IMR-90 (cell line): ENCODE measurements at regions not wholly inside any gene's neighbourhood (a gene's known extent, or its start where the extent isn't known, plus 50 kb on each side); places are given as distances from the start of the nearest gene placed in this dataset.

Source experiments
- ATAC-seq: fragments of 200-7000 bp; cut with Tn5 transposase; 2 replicates; pipeline ENCODE4 v1.9.1; 2020; ENCODE audit warnings: low read depth, mild to moderate bottlenecking, moderate library complexity
- BruUV-seq: library from RNA; stranded (reverse); fragments of 400-500 nt; replicated peaks from 2 replicates; lab custom pipeline; 2021; lab: Mats Ljungman, UMichigan
- CTCF ChIA-PET: fragments of 300-600 bp; formaldehyde crosslinking; extraction: SDS; loops from one replicate; lab custom pipeline; 2021; ENCODE audit warnings: antibody characterized with exemption; lab: Yijun Ruan, JAX
- POLR2A ChIA-PET: fragments of 300-600 bp; sonication (Branson Sonifier 250); formaldehyde crosslinking; loops from one replicate; lab custom pipeline; 2022; ENCODE audit warnings: antibody characterized with exemption; ENCODE audit not compliant: unreplicated experiment; lab: Charles Lee
- DNase-seq: peaks from one replicate; pipeline ENCODE4 v3.0.0; 2013
- H2AFZ ChIP-seq: replicated peaks from 2 replicates; pipeline ENCODE3; 2013; ENCODE audit warnings: low read length, mild to moderate bottlenecking; ENCODE audit not compliant: poor library complexity
- H2AK5ac ChIP-seq: 2 replicates; pipeline ENCODE4 v1.6.1; 2013; ENCODE audit warnings: low read depth, low read length, inconsistent platforms
- H2AK9ac ChIP-seq: replicated peaks from 2 replicates; pipeline ENCODE3; 2013; ENCODE audit warnings: mild to moderate bottlenecking, low read depth, low read length, moderate library complexity; ENCODE audit not compliant: poor library complexity
- H2BK120ac ChIP-seq: 2 replicates; pipeline ENCODE4 v1.6.1; 2013; ENCODE audit warnings: low read depth, low read length, inconsistent platforms
- H2BK15ac ChIP-seq: 3 replicates; pipeline ENCODE4 v1.6.1; 2013; ENCODE audit warnings: low read depth, low read length, inconsistent platforms
- H2BK20ac ChIP-seq: 2 replicates; pipeline ENCODE4 v1.6.1; 2013; ENCODE audit warnings: low read depth, mild to moderate bottlenecking, inconsistent platforms, low read length, moderate library complexity
- H2BK5ac ChIP-seq: 2 replicates; pipeline ENCODE4 v1.6.1; 2013; ENCODE audit warnings: mild to moderate bottlenecking, low read depth, low read length, inconsistent platforms; ENCODE audit not compliant: poor library complexity, severe bottlenecking
- H3K14ac ChIP-seq: replicated peaks from 2 replicates; pipeline ENCODE4 v1.6.1; 2013; ENCODE audit warnings: low read depth, low read length, inconsistent platforms
- H3K18ac ChIP-seq: 2 replicates; pipeline ENCODE4 v1.6.1; 2013; ENCODE audit warnings: low read depth, low read length, control low read depth
- H3K23ac ChIP-seq: 2 replicates; pipeline ENCODE4 v1.6.1; 2013; ENCODE audit warnings: low read depth, low read length, inconsistent platforms
- H3K27ac ChIP-seq: 2 replicates; pipeline ENCODE4 v1.5.1; 2013; ENCODE audit warnings: mild to moderate bottlenecking, control low read depth, low read length; ENCODE audit not compliant: insufficient read depth
- H3K27me3 ChIP-seq: 2 replicates; pipeline ENCODE4 v1.6.1; 2013; ENCODE audit warnings: low read length; ENCODE audit not compliant: control insufficient read depth, insufficient read depth
- H3K36me3 ChIP-seq: 2 replicates; pipeline ENCODE4 v1.6.1; 2013; ENCODE audit warnings: low read length, mixed read lengths; ENCODE audit not compliant: control insufficient read depth, insufficient read depth
- H3K4ac ChIP-seq: 2 replicates; pipeline ENCODE4 v1.6.1; 2013; ENCODE audit warnings: low read depth, low read length, inconsistent platforms
- H3K4me1 ChIP-seq: 2 replicates; pipeline ENCODE4 v1.6.1; 2013; ENCODE audit warnings: low read length, mixed read lengths; ENCODE audit not compliant: control insufficient read depth, insufficient read depth
- H3K4me2 ChIP-seq: 2 replicates; pipeline ENCODE4 v1.6.1; 2013; ENCODE audit warnings: low read depth, mild to moderate bottlenecking, control low read depth, low read length, moderate library complexity
- H3K4me3 ChIP-seq: 2 replicates; pipeline ENCODE4 v1.5.1; 2013; ENCODE audit warnings: low read depth, mild to moderate bottlenecking, control low read depth, low read length, moderate library complexity; ENCODE audit not compliant: insufficient read depth
- H3K56ac ChIP-seq: 2 replicates; pipeline ENCODE4 v1.6.1; 2013; ENCODE audit warnings: low read length, inconsistent platforms; ENCODE audit not compliant: insufficient read depth; ENCODE audit errors: extremely low read depth
- H3K79me1 ChIP-seq, 2 experiments: 2 replicates each; pipeline ENCODE4 v1.6.1; 2013; ENCODE audit warnings: low read length in 2 of 2, inconsistent platforms in 1 of 2, low read depth in 1 of 2
- H3K9ac ChIP-seq: 2 replicates; pipeline ENCODE4 v1.6.1; 2013; ENCODE audit warnings: low read depth, low read length, control low read depth
- H3K9me1 ChIP-seq: 2 replicates; pipeline ENCODE4 v1.6.1; 2013; ENCODE audit warnings: low read length, inconsistent platforms; ENCODE audit not compliant: insufficient read depth
- H3K9me3 ChIP-seq: 2 replicates; pipeline ENCODE4 v1.6.1; 2013; ENCODE audit warnings: low read length; ENCODE audit not compliant: control insufficient read depth, insufficient read depth
- H4K20me1 ChIP-seq: 2 replicates; pipeline ENCODE4 v1.6.1; 2013; ENCODE audit warnings: low read length, inconsistent platforms; ENCODE audit not compliant: insufficient read depth
- H4K5ac ChIP-seq: 2 replicates; pipeline ENCODE4 v1.6.1; 2013; ENCODE audit warnings: mild to moderate bottlenecking, low read depth, low read length, control low read depth
- H4K8ac ChIP-seq, 2 experiments: 2 replicates each; pipeline ENCODE4 v1.6.1; 2013; ENCODE audit warnings: low read depth in 2 of 2, low read length in 2 of 2, control low read depth in 1 of 2, inconsistent platforms in 1 of 2
- H4K91ac ChIP-seq: 2 replicates; pipeline ENCODE4 v1.6.1; 2013; ENCODE audit warnings: low read depth, low read length, inconsistent platforms; ENCODE audit not compliant: insufficient read depth
- BHLHE40 ChIP-seq: fragments of 150-350 bp; IDR thresholded peaks from 2 replicates; pipeline ENCODE4 v1.6.1; 2016; ENCODE audit warnings: mild to moderate bottlenecking, low read depth, low read length
- CEBPB ChIP-seq: IDR thresholded peaks from 2 replicates; pipeline ENCODE4 v1.6.1; 2012; ENCODE audit warnings: low read depth, low read length, improper control_type of control experiment
- CHD1 ChIP-seq: IDR thresholded peaks from 2 replicates; pipeline ENCODE4 v1.6.1; 2012; ENCODE audit warnings: low read depth, low read length, improper control_type of control experiment
- FOS ChIP-seq: fragments of 150-350 bp; IDR thresholded peaks from 2 replicates; pipeline ENCODE4 v1.6.1; 2016; ENCODE audit warnings: low read depth, low read length
- MAFK ChIP-seq: IDR thresholded peaks from 2 replicates; pipeline ENCODE4 v1.6.1; 2012; ENCODE audit warnings: low read depth, low read length, improper control_type of control experiment
- MAZ ChIP-seq: IDR thresholded peaks from 2 replicates; pipeline ENCODE4 v1.6.1; 2012; ENCODE audit warnings: low read depth, mild to moderate bottlenecking, low read length, improper control_type of control experiment, moderate library complexity, borderline replicate concordance
- MXI1 ChIP-seq: IDR thresholded peaks from 2 replicates; pipeline ENCODE4 v1.6.1; 2012; ENCODE audit warnings: low read depth, mild to moderate bottlenecking, low read length, moderate library complexity, borderline replicate concordance
- NFE2L2 ChIP-seq: fragments of 150-350 bp; IDR thresholded peaks from 2 replicates; pipeline ENCODE4 v1.6.1; 2016; ENCODE audit warnings: low read depth, mild to moderate bottlenecking, low read length
- POLR2A ChIP-seq: IDR thresholded peaks from 2 replicates; pipeline ENCODE4 v1.6.1; 2012; ENCODE audit warnings: mild to moderate bottlenecking, low read depth, low read length
- RAD21 ChIP-seq: IDR thresholded peaks from 2 replicates; pipeline ENCODE4 v1.6.1; 2012; ENCODE audit warnings: low read length, improper control_type of control experiment
- RCOR1 ChIP-seq: IDR thresholded peaks from 2 replicates; pipeline ENCODE4 v1.6.1; 2012; ENCODE audit warnings: mild to moderate bottlenecking, low read length, improper control_type of control experiment; ENCODE audit not compliant: insufficient replicate concordance
- RFX5 ChIP-seq: IDR thresholded peaks from 2 replicates; pipeline ENCODE4 v1.8.0; 2012; ENCODE audit warnings: low read depth, mild to moderate bottlenecking, low read length, moderate library complexity
- SMC3 ChIP-seq: fragments of 150-350 bp; IDR thresholded peaks from 2 replicates; pipeline ENCODE4 v1.6.1; 2016; ENCODE audit warnings: low read depth, mild to moderate bottlenecking, antibody characterized with exemption, low read length, moderate library complexity
- USF2 ChIP-seq: fragments of 150-350 bp; IDR thresholded peaks from 2 replicates; pipeline ENCODE4 v1.6.1; 2017; ENCODE audit warnings: mild to moderate bottlenecking, antibody characterized with exemption, low read length, low read depth
- dilution Hi-C: fragments of 300-500 bp; cut with HindIII; formaldehyde crosslinking; loops from one replicate; pipeline ENCODE4 v1.14.3; 2018; ENCODE audit warnings: low sequenced_read_pairs; ENCODE audit not compliant: unreplicated experiment
- in situ Hi-C: fragments of 300-500 bp; cut with MboI; formaldehyde crosslinking; loops from 3 replicates; pipeline ENCODE4 v1.14.3; 2019; ENCODE audit warnings: low sequenced_read_pairs, inconsistent platforms, mixed read lengths
- intact Hi-C: fragments of 100-400 bp; cut with micrococcal nuclease; formaldehyde crosslinking; loops from 2 replicates; pipeline ENCODE4 v1.10.0; 2022
- TF ChIP-seq, protein P1 (sequence below): fragments of 150-350 bp; IDR thresholded peaks from 2 replicates; pipeline ENCODE4 v1.6.1; 2016; ENCODE audit warnings: low read depth, mild to moderate bottlenecking, low read length, moderate library complexity, borderline replicate concordance
- TF ChIP-seq, protein P2 (sequence below): conservative IDR thresholded peaks from 2 replicates; pipeline ENCODE4 v1.5.1; 2012; ENCODE audit warnings: mild to moderate bottlenecking, low read depth, low read length, improper control_type of control experiment

DNA sequence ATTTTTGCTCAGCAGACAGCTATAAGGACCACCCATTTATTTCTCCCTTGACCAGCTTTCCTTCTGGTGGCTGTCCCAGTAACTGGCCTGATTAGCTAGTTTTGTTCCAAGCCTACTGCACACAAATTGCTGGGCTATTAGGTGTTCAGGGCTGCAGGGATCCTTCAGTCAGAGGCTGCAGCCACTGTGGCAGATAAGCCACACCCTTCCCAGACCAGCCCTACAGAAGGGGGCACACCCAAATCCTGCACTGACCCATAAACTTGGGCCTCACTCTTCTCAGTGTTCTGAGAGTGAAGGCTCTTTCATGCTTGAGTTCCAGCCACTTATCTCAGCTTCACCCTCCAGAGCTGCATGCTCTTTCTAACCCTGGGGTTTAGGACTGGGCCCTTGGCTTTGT is 200.0 kb downstream of the AASDHPPT start:
- Histone ChIP-seq H2AK9ac (no peak overlapping the region), H2BK20ac (no peak overlapping the region), H3K18ac (no peak overlapping the region), H3K4ac (no peak overlapping the region), H4K20me1 (no peaks in the 10 kb centered on the region), H4K91ac (no peak overlapping the region), H4K5ac (no peak overlapping the region), H3K9me3 (no peaks in the 10 kb centered on the region), H3K27ac (no peak overlapping the region), H3K4me1 (no peaks in the 10 kb centered on the region), H2AK5ac (no peak overlapping the region), H2AFZ (peak overlapping the region; percentile 9), H3K14ac (no peak overlapping the region), H2BK120ac (no peak overlapping the region), H2BK15ac (no peak overlapping the region), H3K27me3 (no peaks in the 10 kb centered on the region), H4K8ac (no peak overlapping the region), H3K4me3 (no peak overlapping the region), H3K79me1 (no peaks in the 10 kb centered on the region), H3K36me3 (no peaks in the 10 kb centered on the region), H3K9ac (no peak overlapping the region), H3K4me2 (no peak overlapping the region), H2BK5ac (no peak overlapping the region), H3K9me1 (no peaks in the 10 kb centered on the region), H3K56ac (no peak overlapping the region), H3K23ac (no peak overlapping the region)
- no peak for DNase-seq
- no TSS peak for BruUV-seq
- intact Hi-C loops: no loop called here
- no peak for ATAC-seq
- POLR2A ChIA-PET: no interaction called here
- dilution Hi-C loops: no loop called here
- CTCF ChIA-PET: no interaction called here
- TF ChIP-seq NFE2L2 (no peak), SMC3 (no peak), RAD21 (no peak), POLR2A (no peak), MAZ (no peak), RCOR1 (no peak), MXI1 (no peak), CHD1 (no peak), FOS (no peak), BHLHE40 (no peak), MAFK (no peak), RFX5 (no peak), USF2 (no peak), CEBPB (no peak)
- TF ChIP-seq, protein P1, sequence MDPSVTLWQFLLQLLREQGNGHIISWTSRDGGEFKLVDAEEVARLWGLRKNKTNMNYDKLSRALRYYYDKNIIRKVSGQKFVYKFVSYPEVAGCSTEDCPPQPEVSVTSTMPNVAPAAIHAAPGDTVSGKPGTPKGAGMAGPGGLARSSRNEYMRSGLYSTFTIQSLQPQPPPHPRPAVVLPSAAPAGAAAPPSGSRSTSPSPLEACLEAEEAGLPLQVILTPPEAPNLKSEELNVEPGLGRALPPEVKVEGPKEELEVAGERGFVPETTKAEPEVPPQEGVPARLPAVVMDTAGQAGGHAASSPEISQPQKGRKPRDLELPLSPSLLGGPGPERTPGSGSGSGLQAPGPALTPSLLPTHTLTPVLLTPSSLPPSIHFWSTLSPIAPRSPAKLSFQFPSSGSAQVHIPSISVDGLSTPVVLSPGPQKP: no peak
- TF ChIP-seq, protein P2, sequence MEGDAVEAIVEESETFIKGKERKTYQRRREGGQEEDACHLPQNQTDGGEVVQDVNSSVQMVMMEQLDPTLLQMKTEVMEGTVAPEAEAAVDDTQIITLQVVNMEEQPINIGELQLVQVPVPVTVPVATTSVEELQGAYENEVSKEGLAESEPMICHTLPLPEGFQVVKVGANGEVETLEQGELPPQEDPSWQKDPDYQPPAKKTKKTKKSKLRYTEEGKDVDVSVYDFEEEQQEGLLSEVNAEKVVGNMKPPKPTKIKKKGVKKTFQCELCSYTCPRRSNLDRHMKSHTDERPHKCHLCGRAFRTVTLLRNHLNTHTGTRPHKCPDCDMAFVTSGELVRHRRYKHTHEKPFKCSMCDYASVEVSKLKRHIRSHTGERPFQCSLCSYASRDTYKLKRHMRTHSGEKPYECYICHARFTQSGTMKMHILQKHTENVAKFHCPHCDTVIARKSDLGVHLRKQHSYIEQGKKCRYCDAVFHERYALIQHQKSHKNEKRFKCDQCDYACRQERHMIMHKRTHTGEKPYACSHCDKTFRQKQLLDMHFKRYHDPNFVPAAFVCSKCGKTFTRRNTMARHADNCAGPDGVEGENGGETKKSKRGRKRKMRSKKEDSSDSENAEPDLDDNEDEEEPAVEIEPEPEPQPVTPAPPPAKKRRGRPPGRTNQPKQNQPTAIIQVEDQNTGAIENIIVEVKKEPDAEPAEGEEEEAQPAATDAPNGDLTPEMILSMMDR: no peak
- in situ Hi-C loops: no loop called here
